Cardiac fibroblast (primary cell): ENCODE measurements at regions not wholly inside any gene's neighbourhood (a gene's known extent, or its start where the extent isn't known, plus 50 kb on each side); places are given as distances from the start of the nearest gene placed in this dataset.
A peak's percentile ranks its signal among the peaks of the same experiment; 100 is the strongest.

Experiments
- DNase-seq, 2 donors: peaks; one replicate each; pipeline versions ENCODE4 v3.0.0 to v3.0.0-alpha.2; 2010; ENCODE audit warnings: low read depth in 2 of 2
- H3K4me3 ChIP-seq, 2 donors: replicated peaks in 1 of 2; 1 replicate in 1 of 2; 2 replicates in 1 of 2; pipeline ENCODE4 v1.5.1; 2011; ENCODE audit warnings: low read depth in 2 of 2, low read length in 2 of 2, mild to moderate bottlenecking in 2 of 2, moderate library complexity in 1 of 2
- TF ChIP-seq, protein P1 (sequence below): IDR thresholded peaks from one replicate; pipeline ENCODE4 v1.5.1; 2011; ENCODE audit warnings: low read depth, mild to moderate bottlenecking, low read length, inconsistent platforms

DNA sequence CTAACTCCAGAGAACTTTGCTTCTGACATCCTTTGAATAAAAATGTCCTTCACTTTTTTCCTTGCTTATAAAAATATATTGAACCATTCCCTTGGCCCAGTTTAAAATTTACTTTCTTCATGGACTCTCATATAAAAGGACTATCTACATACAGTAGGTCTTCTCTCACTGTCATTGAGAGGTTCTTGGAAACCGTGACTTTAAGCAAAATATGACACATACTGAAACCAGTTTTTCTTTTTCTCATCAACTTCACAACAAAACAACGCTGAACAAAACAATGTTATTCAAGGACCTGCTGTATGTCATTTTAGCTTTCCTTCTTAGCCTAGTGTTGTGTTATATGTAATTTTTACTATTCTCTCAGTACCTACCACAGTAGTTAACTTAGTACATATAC, 496.8 kb downstream of the CENPC start:
- no peak overlapping the region for H3K4me3 ChIP-seq
- no peak for DNase-seq
- TF ChIP-seq, protein P1, sequence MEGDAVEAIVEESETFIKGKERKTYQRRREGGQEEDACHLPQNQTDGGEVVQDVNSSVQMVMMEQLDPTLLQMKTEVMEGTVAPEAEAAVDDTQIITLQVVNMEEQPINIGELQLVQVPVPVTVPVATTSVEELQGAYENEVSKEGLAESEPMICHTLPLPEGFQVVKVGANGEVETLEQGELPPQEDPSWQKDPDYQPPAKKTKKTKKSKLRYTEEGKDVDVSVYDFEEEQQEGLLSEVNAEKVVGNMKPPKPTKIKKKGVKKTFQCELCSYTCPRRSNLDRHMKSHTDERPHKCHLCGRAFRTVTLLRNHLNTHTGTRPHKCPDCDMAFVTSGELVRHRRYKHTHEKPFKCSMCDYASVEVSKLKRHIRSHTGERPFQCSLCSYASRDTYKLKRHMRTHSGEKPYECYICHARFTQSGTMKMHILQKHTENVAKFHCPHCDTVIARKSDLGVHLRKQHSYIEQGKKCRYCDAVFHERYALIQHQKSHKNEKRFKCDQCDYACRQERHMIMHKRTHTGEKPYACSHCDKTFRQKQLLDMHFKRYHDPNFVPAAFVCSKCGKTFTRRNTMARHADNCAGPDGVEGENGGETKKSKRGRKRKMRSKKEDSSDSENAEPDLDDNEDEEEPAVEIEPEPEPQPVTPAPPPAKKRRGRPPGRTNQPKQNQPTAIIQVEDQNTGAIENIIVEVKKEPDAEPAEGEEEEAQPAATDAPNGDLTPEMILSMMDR = no peak

- DNase-seq = no peak
- TF ChIP-seq, protein P1 = no peak
- no peak overlapping the region for H3K4me3 ChIP-seq
Observed at GRCh38 chr4:67040315-67040714, 505.0 kb downstream of the CENPC start.

DNA sequence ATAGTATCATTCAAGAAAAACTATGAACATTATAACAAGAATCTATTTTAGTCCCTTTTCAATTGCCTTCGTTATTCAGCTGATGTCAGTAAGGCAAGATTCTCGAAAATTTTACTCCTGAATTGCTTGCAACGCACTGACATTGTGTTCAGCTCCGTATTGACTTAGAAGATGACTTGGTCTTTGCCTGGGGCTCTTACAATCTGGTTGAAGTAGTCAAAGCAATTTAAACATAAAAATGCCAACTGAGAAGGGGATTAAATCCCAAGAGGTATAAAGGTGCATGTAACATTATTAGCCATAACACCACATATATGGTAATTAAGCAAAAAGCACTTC, 507.1 kb downstream of the CENPC start:
- DNase-seq = no peak
- H3K4me3 ChIP-seq = no peak overlapping the region
- TF ChIP-seq, protein P1 = no peak

- TF ChIP-seq, protein P1 = no peak
- DNase-seq = peak in 1 of 2 donors; percentile 17
- H3K4me3 ChIP-seq = no peak overlapping the region
Observed at GRCh38 chr4:67037504-67038227, 507.6 kb downstream of the CENPC start.

- no peak for DNase-seq
- TF ChIP-seq, protein P1 = no peak
- no peak overlapping the region for H3K4me3 ChIP-seq
Observed at GRCh38 chr4:67036791-67037190, 508.5 kb downstream of the CENPC start.

GRCh38 chr4:67035986-67036385, 509.3 kb downstream of the CENPC start:
- DNase-seq = peak in 1 of 2 donors; percentile 2
- TF ChIP-seq, protein P1 = no peak
- no peak overlapping the region for H3K4me3 ChIP-seq

GRCh38 chr4:67035501-67035900, 509.8 kb downstream of the CENPC start:
- DNase-seq = peak; percentile 61 to 80
- TF ChIP-seq, protein P1 = no peak
- no peak overlapping the region for H3K4me3 ChIP-seq
